ENCODE measurements at regions not wholly inside any gene's neighbourhood (a gene's known extent, or its start where the extent isn't known, plus 50 kb on each side); places are given as distances from the start of the nearest gene placed in this dataset.
"Not testable (repeated sequence)": the region's sequence is repeated elsewhere in the genome, so short reads cannot be mapped to it uniquely, and the experiment has no call there.

DNA sequence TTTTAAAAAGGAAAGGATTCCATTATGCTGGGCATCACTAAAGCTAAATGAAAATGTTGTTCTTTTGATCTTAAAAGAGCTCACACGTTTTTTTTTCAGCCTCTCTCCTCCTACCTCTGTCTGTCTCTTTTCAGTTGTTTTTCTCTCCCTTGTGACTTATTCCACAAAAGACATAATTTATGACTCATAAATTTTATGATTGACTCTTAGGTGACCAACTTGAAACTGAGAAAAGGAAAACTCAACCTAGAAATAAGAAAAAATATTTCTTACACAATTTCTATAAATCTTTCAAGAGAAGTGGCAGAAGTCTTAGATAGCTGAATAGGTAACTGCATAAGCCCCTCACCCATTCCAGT lies 227.7 kb upstream of the DDHD1 start:
- no peak for DNase-seq

DNA sequence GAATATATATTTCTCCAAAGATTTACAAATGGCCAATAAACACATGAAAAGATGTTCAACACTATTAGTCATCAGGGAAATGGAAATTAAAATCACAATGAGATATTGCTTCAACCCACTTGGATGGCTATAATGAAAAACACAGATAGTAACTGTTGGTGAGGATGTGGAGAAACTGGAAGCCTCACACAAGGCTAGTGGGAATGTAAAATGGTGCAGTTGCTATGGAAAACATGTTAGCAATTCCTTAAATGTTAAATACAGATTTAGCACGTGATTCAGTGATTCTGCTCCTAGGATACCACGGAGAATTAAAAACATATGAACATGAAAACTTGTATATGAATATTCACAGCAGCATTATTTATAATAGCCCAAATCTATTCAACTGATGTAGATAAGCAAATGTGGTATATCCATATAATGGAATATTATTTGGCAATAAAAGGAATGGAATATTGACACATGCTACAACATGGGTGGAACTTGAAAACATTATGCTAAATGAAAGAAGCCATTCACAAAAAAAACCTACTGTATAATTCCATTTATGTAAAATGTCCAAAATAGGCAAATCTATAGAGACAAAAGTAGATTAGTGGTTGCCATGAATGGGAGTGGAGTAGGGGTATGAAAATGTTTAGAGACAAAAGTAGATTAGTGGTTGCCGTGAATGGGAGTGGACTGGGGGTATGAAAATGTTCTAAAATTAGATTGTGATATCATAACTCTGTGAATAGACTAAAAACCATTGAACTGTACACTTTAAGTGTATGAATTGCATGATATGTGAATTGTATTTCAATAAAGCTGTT lies 227.1 kb upstream of the DDHD1 start:
- DNase-seq: no peak

- DNase-seq: no peak
These were observed 225.0 kb upstream of the DDHD1 start for GRCh38 chr14:53378142-53378541.

DNA sequence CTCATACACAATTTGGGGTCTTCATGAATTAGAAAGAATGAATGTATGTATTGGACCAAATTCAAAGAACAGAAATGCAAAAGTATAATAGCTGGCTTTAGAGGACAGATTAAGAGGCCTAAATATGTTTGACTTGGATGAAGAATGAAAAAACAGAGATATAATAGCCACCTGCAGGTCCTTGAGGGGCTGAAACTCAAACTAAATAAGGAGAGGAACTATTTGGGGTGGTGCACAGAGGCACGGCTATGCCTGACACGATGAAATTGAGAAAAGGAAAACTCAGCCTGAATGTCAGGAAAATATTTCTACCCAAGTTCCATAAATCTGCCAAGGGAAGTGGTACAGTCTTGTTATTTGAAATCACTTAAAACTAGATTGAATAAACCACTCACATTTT lies 222.9 kb upstream of the DDHD1 start:
- no peak for DNase-seq

DNA sequence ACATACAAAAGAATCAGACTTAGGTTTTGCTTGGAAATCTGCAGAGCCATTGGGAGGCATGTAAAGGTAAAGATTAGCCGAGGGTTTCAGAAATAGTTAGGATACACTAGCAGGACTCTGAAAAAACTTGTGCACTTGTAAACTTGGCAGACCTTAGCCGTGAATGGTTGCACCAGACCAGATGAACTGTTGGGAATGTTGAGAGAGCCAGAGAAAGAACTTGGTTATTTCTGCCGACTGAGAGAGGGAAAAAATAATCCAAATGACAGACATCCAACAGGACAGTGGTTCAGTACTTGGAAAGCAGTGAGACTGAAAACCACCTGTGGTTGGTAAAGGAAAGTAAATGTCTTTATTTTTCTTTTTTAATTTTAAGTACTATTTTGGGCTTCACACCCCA lies 222.5 kb upstream of the DDHD1 start:
- no peak for DNase-seq

DNA sequence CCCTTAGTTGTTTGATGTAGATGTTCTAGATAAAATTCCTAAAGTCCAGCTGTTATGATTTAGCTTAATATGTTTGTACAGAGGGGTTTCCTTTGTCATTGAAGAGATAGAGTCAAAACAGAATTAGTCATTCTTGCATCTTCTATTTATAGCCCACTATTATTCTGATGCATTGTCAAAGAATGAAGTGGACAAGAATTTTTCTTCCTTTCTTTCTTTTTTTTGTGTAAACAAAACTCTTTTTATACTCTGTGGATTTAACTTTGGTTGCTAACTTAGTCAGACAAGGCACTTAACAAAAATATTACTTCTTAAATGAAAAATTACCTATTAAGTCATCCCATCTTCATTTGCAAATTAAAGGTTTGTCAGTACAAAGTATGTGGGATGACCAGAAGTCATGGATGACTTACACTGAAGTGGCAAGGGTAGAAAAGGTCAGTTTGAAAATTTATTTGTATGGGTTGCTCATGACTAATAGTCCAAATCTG lies 215.6 kb upstream of the DDHD1 start:
- no peak for DNase-seq

GRCh38 chr14:53368066-53368465 lies 214.9 kb upstream of the DDHD1 start:
- no peak for DNase-seq

DNA sequence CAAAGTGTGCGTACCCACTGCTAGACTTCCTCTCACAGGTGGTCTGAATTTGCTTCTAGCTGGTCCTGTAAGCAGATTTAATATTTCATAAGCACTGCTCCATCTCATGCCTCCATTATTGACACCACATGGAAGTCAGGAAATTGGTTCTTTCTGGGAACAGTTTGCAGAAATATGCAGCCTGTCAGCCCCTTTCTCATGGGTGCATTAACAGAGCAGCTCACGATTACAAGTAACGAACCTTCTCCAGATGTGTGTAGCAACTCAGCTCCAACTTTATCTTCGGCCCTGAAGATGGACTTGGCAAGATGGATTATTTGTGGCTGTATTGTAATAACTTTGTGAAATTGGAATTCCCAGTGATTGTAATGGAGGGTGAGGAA lies 214.5 kb upstream of the DDHD1 start:
- DNase-seq: no peak

GRCh38 chr14:53365486-53366130 lies 212.5 kb upstream of the DDHD1 start:
- no peak for DNase-seq

- DNase-seq: not testable (repeated sequence)
These were observed 209.8 kb upstream of the DDHD1 start for GRCh38 chr14:53362916-53363315.

DNA sequence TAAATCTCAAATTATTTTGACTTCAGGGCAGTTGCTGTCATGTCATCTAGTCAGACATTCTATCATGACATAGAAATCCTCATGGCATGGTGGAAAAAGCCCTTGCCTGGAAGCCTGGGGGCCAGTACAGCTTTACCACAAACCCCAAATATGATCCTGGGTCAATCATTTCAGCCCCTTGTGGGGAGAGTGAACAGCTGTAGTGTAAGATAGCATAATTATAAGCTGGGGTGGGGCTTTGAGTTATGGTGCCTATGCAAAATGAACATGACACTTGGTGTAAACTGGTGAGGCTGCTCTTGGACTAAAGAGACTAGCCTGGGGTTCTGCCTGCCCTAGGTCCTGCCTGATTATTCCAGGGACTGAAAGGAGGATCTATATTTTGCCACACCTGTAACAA lies 207.7 kb upstream of the DDHD1 start:
- DNase-seq: no peak

GRCh38 chr14:53358166-53358565 lies 205.0 kb upstream of the DDHD1 start:
- no peak for DNase-seq

- DNase-seq: no peak
These were observed 203.4 kb upstream of the DDHD1 start for GRCh38 chr14:53356361-53357150.

GRCh38 chr14:53355581-53356112 lies 202.5 kb upstream of the DDHD1 start:
- DNase-seq: no peak

GRCh38 chr14:53354336-53354735 lies 201.2 kb upstream of the DDHD1 start:
- no peak for DNase-seq

DNA sequence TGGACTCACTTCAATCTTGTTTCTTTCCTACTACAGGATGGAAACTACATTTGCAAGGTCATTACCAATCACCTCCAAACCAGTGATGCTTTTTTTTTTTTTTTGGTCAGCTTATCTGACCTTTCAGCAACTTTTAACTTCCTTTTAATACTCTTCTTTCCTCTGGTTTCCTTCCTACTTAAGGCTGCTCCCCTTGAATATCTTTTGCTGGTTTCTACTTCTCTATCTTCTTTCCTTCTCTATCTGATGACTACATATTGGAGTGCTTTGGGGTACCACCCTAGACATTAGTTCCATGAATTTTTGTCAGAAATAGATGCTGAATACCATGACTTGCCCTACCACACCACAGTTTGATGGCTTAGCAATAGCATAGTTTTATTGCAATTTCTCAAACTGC lies 197.7 kb upstream of the DDHD1 start:
- no peak for DNase-seq

DNA sequence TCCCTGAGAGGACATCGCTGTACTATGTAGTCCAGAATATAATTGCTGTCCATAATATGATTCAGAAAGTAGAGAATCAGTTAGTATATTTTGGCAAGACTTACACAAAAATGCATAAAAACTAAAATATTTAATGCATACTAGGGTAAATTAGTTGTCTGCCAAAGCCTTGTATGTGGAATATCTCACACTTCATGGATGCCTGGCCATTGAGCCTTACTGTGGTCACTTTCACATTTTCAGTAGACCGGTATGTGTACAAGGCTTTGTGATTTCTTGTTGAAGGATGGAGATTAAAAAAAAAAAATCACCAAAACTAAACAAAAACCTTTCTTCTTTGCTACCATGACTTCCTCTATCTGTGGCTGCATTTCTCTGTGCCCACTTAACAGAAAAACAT lies 197.3 kb upstream of the DDHD1 start:
- DNase-seq: no peak

DNA sequence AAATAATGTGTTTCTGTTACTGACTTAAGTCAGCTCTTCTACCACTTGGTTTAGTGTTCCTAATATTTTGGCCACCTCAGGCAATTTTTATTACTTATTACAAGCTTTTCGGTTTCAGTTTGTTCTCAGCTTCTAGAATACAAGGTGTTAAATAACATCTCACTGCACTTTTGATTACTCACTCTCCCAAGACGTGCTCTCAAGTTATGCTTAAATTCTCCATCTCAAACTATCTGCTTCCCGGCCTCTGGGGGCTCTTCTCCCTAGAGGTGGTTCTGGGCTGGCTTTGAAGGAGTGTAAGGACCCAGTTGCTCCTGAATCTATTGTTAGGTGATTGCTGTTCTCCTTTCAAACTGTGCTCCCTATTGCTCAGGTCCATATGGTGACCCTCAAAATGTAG lies 193.9 kb upstream of the DDHD1 start:
- DNase-seq: no peak

DNA sequence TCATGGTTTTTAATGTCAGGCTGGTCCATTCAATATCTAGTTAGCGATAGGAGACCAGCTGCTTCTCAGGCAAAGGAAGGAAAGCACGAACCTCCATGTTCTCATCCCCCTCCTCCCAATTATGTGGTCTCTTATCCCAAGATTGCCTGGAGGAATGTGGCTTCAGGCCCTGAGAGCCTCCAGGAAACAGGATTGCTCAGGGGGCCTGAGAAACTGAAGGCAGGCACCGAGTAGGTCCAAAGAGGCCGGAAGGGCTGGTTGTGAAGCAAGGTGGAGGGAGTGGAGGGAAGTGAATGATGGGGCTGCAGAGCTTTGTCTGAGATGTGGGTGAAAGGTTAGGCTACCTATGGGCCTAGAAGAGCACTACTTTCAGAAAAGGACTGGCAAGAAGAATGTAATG lies 188.2 kb upstream of the DDHD1 start:
- no peak for DNase-seq

- DNase-seq: no peak
These were observed 185.1 kb upstream of the DDHD1 start for GRCh38 chr14:53338192-53338591.

DNA sequence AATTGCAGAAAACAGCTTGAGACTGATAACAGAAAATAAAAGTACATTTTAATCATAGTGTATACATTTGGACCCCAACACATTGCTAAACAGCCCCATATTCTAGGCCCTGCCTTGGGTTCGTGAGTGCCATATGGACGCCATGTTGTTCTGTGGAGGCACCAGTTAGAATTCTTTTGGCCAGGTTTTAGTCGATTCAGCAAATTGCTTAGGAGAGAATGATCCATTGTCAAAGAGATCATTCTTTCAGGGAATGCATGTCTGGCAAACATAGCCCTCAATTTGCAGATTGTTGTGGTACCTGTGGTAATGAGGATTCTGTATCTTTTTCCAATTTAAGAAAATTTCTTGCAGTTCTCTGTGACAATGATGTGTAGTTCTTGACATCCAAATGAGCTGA lies 183.6 kb upstream of the DDHD1 start:
- DNase-seq: no peak

GRCh38 chr14:53333809-53334208 lies 180.7 kb upstream of the DDHD1 start:
- no peak for DNase-seq

DNA sequence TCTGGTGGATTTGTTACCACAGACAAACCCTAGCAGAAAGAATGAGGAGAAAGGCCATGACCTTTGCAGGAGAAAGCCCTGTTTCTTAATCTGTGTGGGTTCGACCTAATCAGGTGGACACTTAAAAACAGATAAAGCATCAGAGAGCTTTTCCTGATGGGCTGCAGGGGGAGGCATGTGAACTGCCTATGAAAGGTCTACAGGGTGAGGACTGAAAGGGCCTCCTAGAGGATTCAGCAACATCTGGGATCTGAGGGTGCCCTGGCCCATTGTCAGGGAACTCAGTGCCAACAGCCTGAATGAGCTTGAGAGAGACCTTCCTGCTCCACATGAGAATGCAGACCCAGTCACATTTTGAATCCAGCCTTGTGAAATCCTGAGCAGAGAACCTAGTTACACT lies 178.8 kb upstream of the DDHD1 start:
- DNase-seq: no peak

GRCh38 chr14:53331247-53331646 lies 178.1 kb upstream of the DDHD1 start:
- no peak for DNase-seq
